ENCODE measurements at regions not wholly inside any gene's neighbourhood (a gene's known extent, or its start where the extent isn't known, plus 50 kb on each side); places are given as distances from the start of the nearest gene placed in this dataset.
"Not testable (repeated sequence)": the region's sequence is repeated elsewhere in the genome, so short reads cannot be mapped to it uniquely, and the experiment has no call there.

DNA sequence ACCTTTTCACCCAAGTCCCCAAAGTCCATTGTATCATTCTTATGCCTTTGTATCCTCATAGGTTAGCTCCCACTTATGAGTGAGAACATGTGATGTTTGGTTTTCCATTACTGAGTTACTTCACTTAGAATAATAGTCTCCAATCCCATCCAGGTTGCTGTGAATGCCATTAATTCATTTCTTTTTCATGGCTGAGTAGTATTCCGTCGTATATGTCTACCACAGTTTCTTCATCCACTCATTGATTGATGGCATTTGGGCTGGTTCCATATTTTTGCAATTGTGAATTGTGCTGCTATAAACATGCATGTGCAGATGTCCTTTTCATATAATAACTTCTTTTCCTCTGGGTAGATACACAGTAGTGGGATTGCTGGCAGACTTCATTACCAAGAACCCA is 451.9 kb upstream of the KLF6 start:
- not testable (repeated sequence) for TF ChIP-seq CTCF, POLR2A (IDR thresholded peaks at IDR 0.05)

All from thyroid gland (tissue), 4 donors.